HS-5 (cell line): ENCODE measurements at regions not wholly inside any gene's neighbourhood (a gene's known extent, or its start where the extent isn't known, plus 50 kb on each side); places are given as distances from the start of the nearest gene placed in this dataset.

ENCODE experiments used
- DNase-seq: peaks from one replicate; pipeline ENCODE4 v3.0.0-alpha.2; 2012; ENCODE audit warnings: low read depth

DNA sequence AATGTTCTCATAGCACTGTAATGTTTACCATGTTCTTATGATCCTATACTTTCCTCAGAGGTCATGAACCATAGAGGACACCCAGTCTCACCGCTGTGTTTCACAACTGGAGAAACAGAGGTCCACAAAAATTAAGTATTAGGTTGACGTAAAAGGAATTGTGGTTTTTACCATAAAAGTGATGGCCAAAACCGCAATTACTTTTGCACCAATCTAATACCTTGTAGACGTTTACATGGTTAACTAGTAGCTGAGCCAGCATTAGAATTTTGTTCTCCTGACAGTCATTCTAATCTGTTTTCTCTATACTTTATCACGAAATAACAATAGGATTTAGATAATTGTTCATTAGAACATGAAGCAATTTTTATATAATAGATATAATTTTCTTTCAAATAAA, 763.4 kb upstream of the ARGLU1 start:
- no peak for DNase-seq

DNA sequence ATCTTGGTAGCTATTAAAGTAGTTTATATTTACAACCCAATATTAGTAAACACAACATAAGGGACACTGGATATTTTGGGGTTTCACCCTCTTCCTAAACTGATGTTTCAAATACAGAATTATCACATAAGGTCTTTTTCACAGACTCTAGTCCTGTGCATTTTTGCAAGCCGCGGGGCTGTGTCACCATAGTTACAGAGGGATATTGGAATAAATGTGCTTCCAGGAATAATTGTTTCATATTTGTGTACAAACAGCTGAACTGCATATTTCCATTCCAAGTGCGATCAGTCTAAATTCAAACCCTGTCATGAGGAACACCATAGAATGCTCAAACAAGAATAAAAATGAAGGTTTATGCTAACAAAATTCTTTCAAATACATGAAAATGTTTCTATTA, 762.5 kb upstream of the ARGLU1 start:
- no peak for DNase-seq

DNA sequence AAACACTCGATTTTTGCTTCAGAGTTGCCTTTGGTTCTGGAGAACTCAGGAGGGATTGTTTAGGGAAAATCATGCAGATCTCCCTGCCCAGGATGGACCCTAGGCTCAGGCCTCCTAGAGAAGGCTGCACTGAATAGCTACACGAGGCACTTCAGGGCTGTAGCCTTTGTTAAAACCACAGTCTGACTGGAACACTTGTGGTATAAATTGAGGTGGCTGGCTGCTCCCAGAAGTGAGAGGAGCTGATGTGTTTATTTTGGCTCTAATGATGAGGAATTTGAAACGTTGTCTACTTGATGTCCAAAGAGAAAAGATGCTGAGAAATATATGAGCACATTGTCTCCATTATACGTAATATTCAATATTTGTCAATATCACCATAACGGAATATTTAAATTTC, 762.1 kb upstream of the ARGLU1 start:
- DNase-seq: no peak

DNA sequence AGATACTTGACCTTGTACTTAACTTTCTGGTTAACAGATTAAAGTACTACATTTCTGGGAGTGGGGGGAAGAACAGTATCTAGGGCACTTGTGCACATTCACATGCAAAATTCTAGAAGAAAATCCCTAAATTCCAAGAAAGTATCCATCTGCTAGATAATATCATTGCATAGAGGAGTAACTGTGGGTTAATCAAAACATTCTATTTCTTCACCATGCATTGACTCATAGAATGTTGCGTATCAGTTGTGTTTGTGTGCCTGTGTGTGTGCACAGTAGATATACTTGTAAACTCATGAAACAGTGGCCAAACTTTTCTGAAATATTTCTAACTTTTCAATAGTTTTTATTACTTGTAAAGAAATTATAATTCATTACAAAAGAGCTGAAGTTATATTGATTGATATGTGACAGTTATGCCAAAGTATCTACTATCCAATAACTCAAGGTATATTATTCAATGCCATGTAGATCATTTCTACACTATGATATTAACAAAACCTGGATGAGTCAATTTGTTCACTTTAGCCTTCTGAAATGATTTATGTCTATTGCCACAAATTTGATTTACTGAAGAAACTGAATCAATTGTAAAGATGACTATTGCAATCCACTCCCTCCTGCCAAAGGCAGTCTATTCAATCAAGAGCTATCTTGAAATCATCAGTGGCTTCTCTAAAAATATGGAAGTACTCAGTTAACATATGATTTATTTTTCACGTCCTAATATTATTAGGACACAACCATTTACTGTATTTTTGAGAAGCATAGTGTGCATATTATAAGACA, 756.7 kb upstream of the ARGLU1 start:
- DNase-seq: no peak

DNA sequence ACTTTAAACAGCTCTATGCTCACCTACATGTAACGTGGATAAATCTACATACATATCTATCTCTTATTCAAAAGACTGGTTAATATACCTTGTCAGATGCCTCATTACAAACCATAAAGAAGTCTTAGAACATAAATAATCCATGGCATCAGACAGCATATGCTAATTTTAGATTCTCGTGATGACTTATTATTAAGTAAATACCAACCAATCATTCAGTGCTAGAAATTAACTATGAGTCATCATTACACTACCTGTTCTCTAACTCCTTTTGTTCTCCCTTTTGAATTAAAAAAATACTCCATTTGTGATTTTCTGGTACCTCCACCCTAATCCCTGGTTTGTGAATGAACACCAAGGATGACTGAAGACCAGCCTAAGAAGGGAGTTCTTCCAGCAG, 754.3 kb upstream of the ARGLU1 start:
- no peak for DNase-seq

DNA sequence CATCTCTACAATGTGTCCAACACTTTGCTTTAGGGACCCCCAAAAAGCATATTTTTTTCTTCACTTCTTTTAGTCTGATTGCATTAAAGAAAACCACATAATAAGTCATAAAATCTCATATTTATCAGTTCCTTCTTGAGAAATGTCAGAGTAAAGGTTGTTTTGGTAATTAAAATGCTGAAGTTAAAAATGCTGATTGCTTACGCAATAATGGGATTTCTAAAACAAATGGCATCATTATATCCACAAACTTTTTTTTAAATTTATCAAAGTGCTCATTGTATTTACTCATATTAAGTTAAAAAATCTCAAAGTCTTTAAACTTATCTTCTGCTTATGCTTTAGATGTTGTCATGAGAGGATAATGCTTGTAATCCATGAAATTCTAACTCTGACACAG, 737.2 kb upstream of the ARGLU1 start:
- no peak for DNase-seq

DNA sequence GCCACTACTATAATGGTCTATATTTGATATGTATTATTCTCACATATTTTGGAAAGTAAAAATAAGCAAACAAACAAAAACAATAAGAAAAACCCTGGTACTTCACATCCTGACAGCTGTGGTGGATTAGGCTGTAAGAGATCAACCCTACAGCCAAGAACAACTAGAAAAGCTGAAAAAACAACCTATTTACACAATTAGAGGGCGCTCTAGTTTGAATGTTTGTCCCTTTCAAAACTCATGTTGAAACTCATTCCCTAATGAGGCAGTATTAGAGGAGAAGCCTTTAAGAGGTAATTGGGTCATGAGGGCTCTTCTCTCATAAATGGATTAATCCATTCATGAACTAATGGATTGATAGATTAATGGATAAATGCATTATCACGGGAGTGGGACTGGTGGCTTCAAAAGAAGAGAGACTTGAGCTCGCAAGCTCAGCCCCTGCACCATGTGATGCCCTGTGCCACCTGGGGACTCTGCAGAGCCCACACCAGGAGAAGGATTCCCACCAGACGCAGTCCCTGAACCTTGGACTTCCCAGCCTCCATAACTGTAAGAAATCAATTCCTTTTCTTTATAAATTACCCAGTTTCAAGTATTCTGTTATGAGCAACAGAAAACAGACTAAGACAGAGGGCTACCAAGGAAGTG, 733.9 kb upstream of the ARGLU1 start:
- no peak for DNase-seq

DNA sequence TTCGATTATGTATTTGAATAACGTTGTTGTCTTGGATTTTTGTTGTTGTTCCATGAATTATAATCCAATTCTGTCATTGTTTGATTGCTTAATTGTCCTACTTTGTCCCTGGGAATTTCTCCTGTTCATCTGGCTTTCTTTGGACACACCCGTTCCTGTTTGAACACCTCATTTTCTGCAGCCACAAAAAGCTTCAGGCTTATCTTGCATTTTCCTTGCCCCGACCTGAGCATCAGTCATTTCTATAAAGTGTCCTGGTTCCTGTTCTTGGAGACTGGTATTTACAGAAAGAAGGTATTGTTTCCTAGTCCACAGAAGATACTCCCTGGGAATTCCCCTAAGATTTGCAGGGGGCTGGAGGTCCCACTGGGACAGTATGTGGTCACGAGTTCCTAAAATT, 731.8 kb upstream of the ARGLU1 start:
- DNase-seq: no peak

DNA sequence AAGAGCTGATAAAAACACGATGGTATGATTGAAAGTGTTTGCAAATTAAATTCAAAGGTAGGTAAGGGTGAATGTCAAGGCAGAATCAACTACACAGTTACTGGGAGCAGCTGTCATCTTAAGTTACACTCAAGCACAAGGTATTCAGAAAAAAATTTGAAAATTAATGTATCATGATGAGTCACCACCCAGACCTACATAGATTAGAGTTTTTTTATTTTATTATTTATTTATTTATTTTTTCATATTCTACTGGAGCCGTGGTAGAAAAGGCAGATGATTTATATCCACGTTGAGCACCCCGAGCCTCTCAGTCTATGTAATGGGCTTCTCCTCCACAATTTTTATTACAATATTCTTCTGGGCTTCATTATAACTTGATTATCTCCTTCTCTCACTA, 728.9 kb upstream of the ARGLU1 start:
- DNase-seq: no peak

DNA sequence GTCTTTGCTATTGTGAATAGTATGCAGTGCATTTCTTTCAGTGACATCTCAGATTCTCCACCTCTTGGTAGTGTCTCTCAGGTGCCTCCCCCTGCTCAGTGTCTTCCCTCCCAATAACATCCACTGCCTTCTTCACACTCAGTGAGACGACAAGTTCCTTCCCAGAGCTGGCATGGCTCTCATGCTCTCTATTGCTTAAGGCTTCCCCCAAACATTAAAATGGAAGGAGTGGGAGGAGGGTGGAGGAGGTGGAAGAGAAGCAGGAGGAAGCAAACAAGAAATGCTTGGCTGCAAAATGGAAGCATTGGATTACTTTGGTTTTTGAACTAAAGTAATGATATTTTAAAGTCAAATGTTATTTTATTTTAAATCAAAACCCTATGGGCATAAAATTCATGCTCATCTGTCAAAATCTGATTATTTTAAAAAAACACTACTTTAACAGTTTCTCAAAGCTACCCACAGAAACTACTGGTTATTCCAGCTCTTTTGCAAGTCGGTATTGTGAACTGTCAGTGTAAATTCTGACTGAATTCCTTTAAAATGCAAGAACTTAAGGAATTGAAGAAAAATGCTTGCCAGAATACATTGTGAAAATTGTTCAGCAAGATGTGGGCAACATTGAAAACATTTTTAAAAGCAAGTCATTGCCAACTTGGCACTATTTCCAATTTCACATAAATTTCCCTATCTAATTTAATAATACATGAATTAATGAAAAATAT, 727.6 kb upstream of the ARGLU1 start:
- no peak for DNase-seq

DNA sequence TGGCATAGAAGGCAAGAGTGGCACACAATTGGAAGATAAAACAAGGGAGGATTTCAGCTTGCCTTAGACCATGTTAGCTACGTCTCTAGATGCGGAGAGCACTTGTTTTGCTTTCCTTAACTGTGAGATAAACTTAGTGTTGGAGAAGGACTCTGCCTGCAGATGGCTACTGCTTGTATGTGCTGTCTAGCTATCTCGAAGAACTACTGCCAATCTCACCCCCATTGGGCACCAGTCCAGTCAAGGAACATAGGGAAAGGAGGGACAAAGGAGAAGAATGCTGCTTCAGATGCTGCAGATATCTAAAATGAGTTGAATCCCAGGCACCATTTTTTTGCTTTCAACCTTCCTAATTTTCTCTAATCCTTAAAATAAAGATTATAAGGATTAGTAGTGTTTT, 726.0 kb upstream of the ARGLU1 start:
- no peak for DNase-seq

DNA sequence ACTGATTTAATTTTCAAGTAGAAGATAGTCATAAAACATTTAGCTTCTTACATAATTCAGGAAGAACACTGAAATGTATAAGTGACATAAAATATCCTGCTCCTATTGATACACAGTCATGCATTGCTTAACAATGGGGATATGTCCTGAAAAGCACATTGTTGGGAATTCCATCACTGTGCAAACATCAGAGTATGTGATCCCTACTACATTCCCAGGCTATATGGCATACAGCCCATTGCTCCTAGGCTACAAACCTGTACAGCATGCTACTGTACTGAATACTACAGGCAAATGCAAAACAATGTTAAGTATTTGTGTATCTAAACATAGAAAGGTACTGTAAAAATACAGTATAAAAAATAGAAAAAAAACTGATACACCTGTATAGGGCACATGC, 723.9 kb upstream of the ARGLU1 start:
- no peak for DNase-seq

DNA sequence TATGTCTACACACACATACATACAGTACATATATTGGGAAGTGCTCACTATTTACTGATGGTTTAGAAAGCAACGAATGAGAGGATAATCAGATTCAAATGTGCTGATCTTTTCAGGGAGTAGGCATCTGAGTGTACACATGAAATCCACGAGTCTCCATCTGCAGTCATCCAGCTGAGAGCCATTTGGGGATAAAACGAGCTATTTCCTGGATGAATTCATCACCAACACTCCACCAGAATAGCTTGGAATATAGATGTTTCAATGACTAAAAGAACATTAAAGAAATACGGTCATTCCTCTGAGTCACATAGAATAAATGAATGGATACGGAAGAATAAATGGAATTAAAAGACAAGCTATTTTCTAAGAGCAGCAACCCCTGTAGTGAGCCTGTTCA, 721.6 kb upstream of the ARGLU1 start:
- no peak for DNase-seq

DNA sequence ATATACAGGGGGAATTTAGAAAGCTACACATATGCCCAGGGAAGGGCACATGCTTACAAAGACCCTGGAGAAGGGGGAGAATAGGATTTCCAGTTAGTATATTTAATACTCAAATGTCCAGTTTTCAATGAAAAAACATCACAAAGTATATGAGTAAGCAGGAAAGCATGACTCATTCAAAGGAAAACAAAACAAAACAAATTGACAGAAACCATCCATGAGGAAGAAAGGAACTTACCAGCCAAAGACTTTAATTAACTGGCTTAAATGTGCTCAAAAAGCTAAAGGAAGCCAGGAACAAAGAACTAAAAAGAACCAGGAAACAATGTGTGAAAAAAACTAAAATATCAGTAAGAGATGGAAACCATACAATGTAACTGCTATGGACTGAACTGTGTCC, 716.2 kb upstream of the ARGLU1 start:
- no peak for DNase-seq

DNA sequence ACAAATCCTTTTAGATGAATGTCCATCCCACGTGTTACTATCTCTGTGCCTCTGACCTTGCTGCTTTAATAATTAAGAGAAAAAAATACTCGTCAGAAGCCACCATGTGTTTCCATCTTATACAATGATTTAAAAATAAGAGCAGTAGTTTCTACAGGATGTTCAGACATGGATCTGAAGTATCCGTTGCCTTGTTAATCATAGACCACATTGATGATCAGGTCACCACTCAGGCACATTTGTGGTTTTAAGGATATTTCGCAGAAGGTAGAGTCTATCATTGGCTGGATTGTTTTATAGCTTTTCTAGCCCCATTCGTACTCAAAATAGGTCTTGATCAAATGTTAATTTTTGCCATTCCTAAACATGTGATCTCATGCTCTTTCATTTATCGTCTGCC, 710.0 kb upstream of the ARGLU1 start:
- DNase-seq: no peak

DNA sequence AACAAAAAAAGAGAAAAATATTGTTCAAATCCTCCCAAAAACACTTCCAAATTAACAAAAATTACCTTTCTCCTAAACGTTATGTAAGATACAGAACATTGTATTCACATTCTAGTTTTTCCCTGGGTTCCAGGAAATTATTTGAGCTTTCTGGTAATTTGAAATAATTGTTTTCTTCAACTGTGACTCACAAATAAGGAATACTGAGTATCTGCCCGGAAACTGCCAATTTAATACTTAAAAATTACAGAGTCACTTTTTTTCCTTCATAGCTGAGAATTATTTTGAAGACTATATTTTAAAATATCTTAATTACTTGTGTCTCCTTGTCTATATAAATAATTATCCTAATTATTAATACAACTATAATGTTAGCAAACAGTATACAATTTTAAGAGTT, 709.0 kb upstream of the ARGLU1 start:
- DNase-seq: no peak

DNA sequence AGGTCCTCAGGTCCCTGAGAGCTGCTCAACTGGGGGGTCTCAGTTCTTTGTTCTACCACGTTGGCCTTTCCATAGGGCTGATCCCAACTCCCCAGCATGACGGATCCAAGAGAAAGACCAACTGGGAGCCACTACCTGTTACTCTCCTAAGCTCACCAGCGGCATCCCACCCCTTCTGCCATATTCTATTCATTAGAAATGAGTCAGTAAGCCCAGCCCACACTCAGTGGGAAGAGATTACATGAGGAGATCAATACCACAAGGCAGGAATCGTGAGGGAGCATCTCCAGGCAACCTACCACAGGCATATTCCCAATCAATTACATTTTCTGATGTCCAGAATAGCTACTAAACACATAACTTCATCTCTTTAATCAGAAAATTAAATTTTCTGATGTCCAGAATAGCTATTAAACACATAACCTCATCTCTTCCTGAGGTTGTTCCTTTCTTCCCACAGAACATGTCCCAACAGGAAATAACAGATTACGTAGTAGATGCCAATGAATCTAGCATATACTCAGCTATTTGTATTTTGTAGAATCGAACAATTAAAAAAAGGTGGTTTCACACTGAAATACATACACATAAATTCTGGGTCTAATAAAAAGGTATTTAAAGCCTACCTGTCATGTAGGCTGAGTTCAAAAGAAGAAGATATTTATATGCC, 708.1 kb upstream of the ARGLU1 start:
- no peak for DNase-seq

DNA sequence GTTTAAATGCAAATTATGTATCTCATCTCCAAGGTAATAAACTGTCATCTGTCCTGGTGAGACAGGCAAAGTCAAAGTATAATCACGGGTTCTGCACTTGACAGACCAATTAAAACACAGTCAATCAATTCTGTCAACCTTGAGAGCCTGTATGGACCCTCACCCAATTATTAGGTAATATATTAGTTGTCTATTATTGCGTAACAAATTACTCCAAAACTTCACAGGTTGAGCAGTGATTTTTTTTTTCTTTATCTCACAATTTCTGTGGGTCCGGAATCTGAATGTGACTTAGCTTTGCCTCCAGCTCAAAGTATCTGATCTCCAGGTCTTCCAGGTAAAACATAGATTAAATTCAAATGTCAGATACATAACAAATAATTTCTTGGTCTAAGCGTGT, 707.4 kb upstream of the ARGLU1 start:
- no peak for DNase-seq

DNA sequence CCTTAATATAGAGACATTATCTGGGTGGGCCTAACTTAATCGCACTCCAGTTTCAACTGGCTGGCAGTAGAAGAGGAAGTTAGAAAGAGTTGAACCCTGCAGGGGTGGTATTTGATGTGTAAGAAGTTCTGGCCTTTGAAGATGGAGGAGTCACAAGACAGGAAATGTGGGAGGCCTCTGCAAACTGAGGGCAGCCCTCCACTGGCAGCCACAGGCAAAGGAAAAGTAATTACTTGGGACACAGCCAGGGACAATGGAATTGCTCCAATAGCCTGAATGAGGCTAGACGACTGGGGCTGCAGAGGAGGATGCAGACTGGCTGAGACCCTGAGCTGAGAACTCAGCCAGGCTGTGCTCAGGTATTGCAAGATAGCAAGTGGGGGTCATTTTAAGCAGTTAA, 703.3 kb upstream of the ARGLU1 start:
- no peak for DNase-seq

DNA sequence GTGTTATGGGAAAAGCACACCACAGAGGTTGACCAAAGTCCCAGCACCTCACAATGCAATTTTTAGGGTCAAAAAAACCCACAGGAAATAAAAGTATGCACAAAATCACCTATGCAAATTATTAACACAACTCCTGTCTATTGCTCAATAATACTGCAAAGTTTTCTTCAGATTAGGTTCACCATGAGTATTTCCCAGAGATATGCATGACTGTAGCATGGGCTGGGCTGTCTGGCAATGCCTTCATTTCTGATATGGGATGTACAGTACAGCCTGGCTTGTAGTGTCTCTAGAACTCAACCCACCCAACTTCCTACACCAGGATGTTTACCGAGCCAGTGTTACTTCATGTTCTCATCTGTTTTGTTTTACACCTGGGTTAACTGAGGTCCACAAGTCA, 698.7 kb upstream of the ARGLU1 start:
- DNase-seq: no peak

DNA sequence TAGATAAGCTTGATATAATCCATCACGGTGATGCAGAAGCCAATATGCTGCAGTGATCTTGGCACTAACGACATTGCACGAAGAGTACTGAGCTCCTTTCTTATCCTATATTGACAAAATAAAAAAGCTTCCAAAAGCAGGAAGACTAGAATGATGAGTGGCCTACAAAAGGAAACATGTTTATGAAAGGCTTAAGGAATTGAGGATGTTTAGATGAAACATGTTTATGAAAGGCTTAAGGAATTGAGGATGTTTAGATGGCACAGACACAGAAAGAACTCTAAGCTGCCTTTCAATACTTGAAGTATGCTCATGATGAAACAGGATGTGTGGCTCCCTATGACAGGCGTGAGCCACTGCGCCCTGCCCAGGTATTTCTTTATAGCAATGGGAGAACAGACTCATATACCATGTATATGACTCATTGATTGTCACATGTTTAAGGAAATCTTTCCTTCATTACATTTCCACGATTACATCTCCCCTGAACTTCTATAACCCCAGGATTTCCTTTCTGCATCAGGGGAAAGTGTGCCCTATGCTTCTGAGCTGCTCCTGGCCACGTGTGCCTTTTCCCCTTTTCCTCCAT, 690.8 kb upstream of the ARGLU1 start:
- DNase-seq: no peak

DNA sequence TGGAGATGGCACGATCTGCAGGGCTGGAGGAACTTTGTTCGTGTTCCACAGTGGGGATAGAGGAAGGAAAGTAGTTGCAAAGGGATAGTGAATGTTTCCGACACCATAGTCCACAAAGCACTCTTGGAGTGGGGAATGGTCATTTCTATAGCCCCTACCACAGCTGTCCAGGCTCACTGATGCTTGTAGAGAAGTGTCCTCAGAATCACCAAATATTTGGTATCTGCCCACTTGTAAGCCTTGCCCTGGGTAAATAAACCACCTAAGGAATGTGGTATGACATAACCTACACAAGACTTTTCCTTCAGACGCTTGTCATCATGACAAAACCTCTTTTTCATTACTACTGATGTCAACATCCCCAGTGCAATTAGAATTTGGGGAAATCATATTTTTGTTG, 686.5 kb upstream of the ARGLU1 start:
- no peak for DNase-seq

DNA sequence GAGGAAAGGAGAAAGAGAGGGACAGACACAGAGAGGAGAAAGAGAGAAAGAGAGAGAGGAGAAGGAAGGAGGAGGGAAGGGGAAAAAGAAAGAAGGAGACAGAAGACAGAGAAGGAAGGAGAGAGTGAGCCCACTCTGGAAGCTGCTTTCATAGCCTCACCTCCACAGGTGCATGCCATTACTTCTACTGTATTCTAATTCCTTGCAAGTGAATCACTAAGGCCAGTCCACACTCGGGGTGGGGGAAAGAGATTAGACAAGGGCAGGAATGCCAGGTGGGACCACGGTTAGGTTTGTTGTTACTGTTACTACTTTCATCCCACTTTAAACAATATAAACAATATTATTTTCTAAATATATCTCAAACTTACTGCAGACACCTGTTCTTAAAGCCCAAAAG, 684.5 kb upstream of the ARGLU1 start:
- DNase-seq: no peak
